Smooth muscle cell (in vitro differentiated cells): ENCODE measurements at regions not wholly inside any gene's neighbourhood (a gene's known extent, or its start where the extent isn't known, plus 50 kb on each side); places are given as distances from the start of the nearest gene placed in this dataset.

Source experiments
- DNase-seq: peaks from one replicate; lab custom pipeline; 2025; ENCODE audit not compliant: unreplicated experiment; lab: John Stamatoyannopoulos, UW
- H2AFZ ChIP-seq: fragments of 200-600 bp; sonication (generic); 2 replicates; pipeline ENCODE4 v1.6.0; 2016; ENCODE audit warnings: antibody characterized with exemption, low read depth, mild to moderate bottlenecking
- H3F3A ChIP-seq: fragments of 200-600 bp; sonication (generic); 2 replicates; pipeline ENCODE4 v1.6.0; 2017; ENCODE audit warnings: antibody characterized with exemption, low read depth
- H3K27ac ChIP-seq: fragments of 200-600 bp; sonication (generic); 2 replicates; pipeline ENCODE4 v1.5.1; 2016; ENCODE audit warnings: low read depth, mild to moderate bottlenecking
- H3K27me3 ChIP-seq: fragments of 200-600 bp; sonication (generic); 2 replicates; pipeline ENCODE4 v1.6.1; 2016; ENCODE audit warnings: low read depth, mild to moderate bottlenecking
- H3K36me3 ChIP-seq: fragments of 200-600 bp; sonication (generic); 2 replicates; pipeline ENCODE4 v1.5.1; 2016; ENCODE audit warnings: low read depth
- H3K4me1 ChIP-seq: fragments of 200-600 bp; sonication (generic); 2 replicates; pipeline ENCODE4 v1.5.1; 2016; ENCODE audit warnings: low read depth
- H3K4me2 ChIP-seq: fragments of 200-600 bp; sonication (generic); 2 replicates; pipeline ENCODE4 v1.6.0; 2016; ENCODE audit warnings: mild to moderate bottlenecking
- H3K4me3 ChIP-seq: fragments of 200-600 bp; sonication (generic); 2 replicates; pipeline ENCODE4 v1.5.1; 2016; ENCODE audit warnings: mild to moderate bottlenecking
- H3K79me2 ChIP-seq: fragments of 200-600 bp; sonication (generic); 2 replicates; pipeline ENCODE4 v1.6.0; 2016; ENCODE audit warnings: low read depth, mild to moderate bottlenecking
- H3K9ac ChIP-seq: fragments of 200-600 bp; sonication (generic); 2 replicates; pipeline ENCODE4 v1.6.0; 2016; ENCODE audit warnings: low read depth
- H3K9me3 ChIP-seq: fragments of 200-600 bp; sonication (generic); replicated peaks from 2 replicates; pipeline ENCODE4 v1.5.1; 2016; ENCODE audit warnings: low read depth
- H4K20me1 ChIP-seq: fragments of 200-600 bp; sonication (generic); 2 replicates; pipeline ENCODE4 v1.6.0; 2016; ENCODE audit warnings: low read depth
- CTCF ChIP-seq: fragments of 200-600 bp; sonication (generic); IDR thresholded peaks from 2 replicates; pipeline ENCODE4 v1.5.1; 2017; ENCODE audit warnings: borderline replicate concordance, mild to moderate bottlenecking, antibody characterized with exemption; ENCODE audit not compliant: insufficient read depth, poor library complexity, severe bottlenecking
- WGBS: methylation state at CpG from one replicate; pipeline ENCODE4 v1.1.7; 2016; ENCODE audit warnings: low lambda C conversion rate; 5-methylcytosine and 5-hydroxymethylcytosine counted together

- no peak for TF ChIP-seq CTCF
- 76% methylated on average over 18 of the region's 18 CpGs for WGBS
- Histone ChIP-seq H3K27me3 (no peaks in the 10 kb centered on the region), H3K79me2 (no peaks in the 10 kb centered on the region), H3K36me3 (no peaks in the 10 kb centered on the region), H3K9ac (no peak overlapping the region), H3K4me3 (no peak overlapping the region), H3K4me1 (peaks cover 12% of the 10 kb centered on the region), H4K20me1 (no peaks in the 10 kb centered on the region), H3K4me2 (no peak overlapping the region), H3K9me3 (no peaks in the 10 kb centered on the region), H3K27ac (no peak overlapping the region), H2AFZ (no peak overlapping the region), H3F3A (no peaks in the 10 kb centered on the region)
- DNase-seq, result no peak
Measured at GRCh38 chr2:236345081-236345714, 81.0 kb upstream of the ASB18 start.

- Histone ChIP-seq H3K4me3 (no peak overlapping the region), H4K20me1 (no peaks in the 10 kb centered on the region), H3K9ac (no peak overlapping the region), H3K36me3 (no peaks in the 10 kb centered on the region), H3F3A (no peaks in the 10 kb centered on the region), H3K79me2 (no peaks in the 10 kb centered on the region), H2AFZ (no peak overlapping the region), H3K4me1 (peaks cover 12% of the 10 kb centered on the region), H3K27me3 (no peaks in the 10 kb centered on the region), H3K4me2 (no peak overlapping the region), H3K9me3 (no peaks in the 10 kb centered on the region), H3K27ac (no peak overlapping the region)
- no peak for DNase-seq
- no peak for TF ChIP-seq CTCF
- 91% methylated on average over 6 of the region's 6 CpGs for WGBS
Measured at GRCh38 chr2:236346366-236346765, 82.2 kb upstream of the ASB18 start.

- Histone ChIP-seq H3K36me3 (no peaks in the 10 kb centered on the region), H3F3A (no peaks in the 10 kb centered on the region), H3K9ac (no peak overlapping the region), H2AFZ (no peak overlapping the region), H3K4me3 (no peak overlapping the region), H3K79me2 (no peaks in the 10 kb centered on the region), H3K9me3 (no peaks in the 10 kb centered on the region), H3K27ac (no peak overlapping the region), H3K27me3 (no peaks in the 10 kb centered on the region), H3K4me1 (peaks cover 7% of the 10 kb centered on the region), H3K4me2 (no peak overlapping the region), H4K20me1 (no peaks in the 10 kb centered on the region)
- 81% methylated on average over 11 of the region's 11 CpGs for WGBS
- TF ChIP-seq CTCF, result no peak
- DNase-seq, result no peak
Measured at GRCh38 chr2:236348279-236348678, 84.1 kb upstream of the ASB18 start.

- H3K27me3 ChIP-seq, result no peaks in the 10 kb centered on the region
- no peaks in the 10 kb centered on the region for H3K79me2 ChIP-seq
- DNase-seq, result no peak
- no peak overlapping the region for H3K4me3 ChIP-seq
- H3K9ac ChIP-seq, result no peak overlapping the region
- H3K4me1 ChIP-seq, result peaks cover 5% of the 10 kb centered on the region
- no peaks in the 10 kb centered on the region for H4K20me1 ChIP-seq
- no peak for TF ChIP-seq CTCF
- H2AFZ ChIP-seq, result no peak overlapping the region
- no peak overlapping the region for H3K4me2 ChIP-seq
- no peaks in the 10 kb centered on the region for H3K36me3 ChIP-seq
- 96% methylated on average over 6 of the region's 6 CpGs for WGBS
- no peak overlapping the region for H3K27ac ChIP-seq
- H3K9me3 ChIP-seq, result no peaks in the 10 kb centered on the region
- no peaks in the 10 kb centered on the region for H3F3A ChIP-seq
Measured at GRCh38 chr2:236348976-236349375, 84.8 kb upstream of the ASB18 start.
